ENCODE measurements at regions not wholly inside any gene's neighbourhood (a gene's known extent, or its start where the extent isn't known, plus 50 kb on each side); places are given as distances from the start of the nearest gene placed in this dataset.

GRCh38 chr9:89896806-89897340, 292.1 kb downstream of the GADD45G start:
- Histone ChIP-seq H3K4me1 (ENCODE audit: control insufficient read depth in 1 of 2, insufficient read depth in 2 of 2, low read length in 2 of 2) (no peaks in the 10 kb centered on the region), H4K20me1 (ENCODE audit: insufficient read depth, low read length) (no peaks in the 10 kb centered on the region), H2AFZ (ENCODE audit: insufficient read depth, low read depth, low read length, poor library complexity, severe bottlenecking) (no peak overlapping the region), H3K36me3 (replicated peaks in 1 of 2; ENCODE audit: control insufficient read depth in 1 of 2, insufficient read depth in 2 of 2, low read length in 2 of 2) (no peaks in the 10 kb centered on the region), H3K9me3 (replicated peaks in 1 of 2; ENCODE audit: control insufficient read depth in 1 of 2, insufficient read depth in 1 of 2, low read length in 2 of 2) (no peaks in the 10 kb centered on the region), H3K79me2 (ENCODE audit: insufficient read depth, low read length) (no peaks in the 10 kb centered on the region), H3K27me3 (ENCODE audit: control insufficient read depth in 2 of 2, insufficient read depth in 2 of 2, low read length in 2 of 2) (no peaks in the 10 kb centered on the region), H3K27ac (ENCODE audit: low read depth in 1 of 2, low read length in 2 of 2) (no peak overlapping the region), H3K9ac (ENCODE audit: insufficient read depth, low read length, poor library complexity, severe bottlenecking) (no peak overlapping the region), H3K4me3 (replicated peaks in 1 of 3; ENCODE audit: low read depth in 2 of 3, low read length in 3 of 3) (no peak overlapping the region), H3K4me2 (replicated peaks; ENCODE audit: extremely low read depth, low read length, poor library complexity, severe bottlenecking) (no peak overlapping the region)
- no peak overlapping the region for H3K4me3 Mint-ChIP-seq
- no peak overlapping the region for H3K27ac Mint-ChIP-seq
- no CpG with 5 or more reads among the region's 5 CpGs for WGBS (ENCODE audit: insufficient coverage)
- no peak for DNase-seq
- TF ChIP-seq CTCF (IDR thresholded peaks at IDR 0.05) = no peak
- H3K36me3 Mint-ChIP-seq = no peaks in the 10 kb centered on the region
- no peaks in the 10 kb centered on the region for H3K9me3 Mint-ChIP-seq
- peaks cover 6% of the 10 kb centered on the region for H3K4me1 Mint-ChIP-seq
- intact Hi-C loops (cut with micrococcal nuclease) = no loop called here
- peaks cover 4 to 10% (median 5%) of the 10 kb centered on the region in 3 donors for H3K27me3 Mint-ChIP-seq (ENCODE audit: low read depth in 3 of 3)

DNA sequence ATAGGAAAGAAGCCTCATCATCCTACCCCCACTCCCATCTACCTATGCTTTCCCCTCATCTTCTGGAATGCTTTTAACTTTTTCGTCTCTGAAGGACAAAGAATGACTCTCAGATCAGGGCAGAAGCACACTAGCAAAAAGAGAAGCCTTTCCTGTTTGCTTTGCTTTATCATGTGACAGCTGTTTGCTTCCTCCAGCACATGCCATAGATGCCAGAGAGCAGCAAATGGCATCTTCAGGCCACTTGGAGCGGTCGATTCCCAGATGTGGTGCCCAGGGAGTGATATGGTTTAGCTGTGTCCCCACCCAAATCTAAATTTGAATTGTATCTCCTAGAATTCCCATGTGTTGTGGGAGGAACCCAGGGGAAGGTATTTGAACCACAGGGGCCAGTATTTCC, 294.8 kb downstream of the GADD45G start:
- Mint-ChIP-seq H3K27ac (peak overlapping the region in 1 of 7 donors; percentile 75), H3K27me3 (ENCODE audit: low read depth in 3 of 3) (peaks cover 10 to 14% (median 11%) of the 10 kb centered on the region in 3 donors), H3K4me1 (peaks cover 6% of the 10 kb centered on the region), H3K4me3 (no peak overlapping the region), H3K36me3 (no peaks in the 10 kb centered on the region), H3K9me3 (no peaks in the 10 kb centered on the region)
- DNase-seq = no peak
- no peaks in the 10 kb centered on the region for H4K20me1 ChIP-seq (ENCODE audit: insufficient read depth, low read length)
- H3K4me1 ChIP-seq (ENCODE audit: control insufficient read depth in 1 of 2, insufficient read depth in 2 of 2, low read length in 2 of 2) = no peaks in the 10 kb centered on the region
- no peaks in the 10 kb centered on the region for H3K36me3 ChIP-seq (replicated peaks in 1 of 2; ENCODE audit: control insufficient read depth in 1 of 2, insufficient read depth in 2 of 2, low read length in 2 of 2)
- H3K79me2 ChIP-seq (ENCODE audit: insufficient read depth, low read length) = no peaks in the 10 kb centered on the region
- no peak overlapping the region for H3K9ac ChIP-seq (ENCODE audit: insufficient read depth, low read length, poor library complexity, severe bottlenecking)
- H3K9me3 ChIP-seq (replicated peaks in 1 of 2; ENCODE audit: control insufficient read depth in 1 of 2, insufficient read depth in 1 of 2, low read length in 2 of 2) = no peaks in the 10 kb centered on the region
- 83% methylated on average over 1 of the region's 3 CpGs for WGBS (ENCODE audit: insufficient coverage)
- H3K27me3 ChIP-seq (ENCODE audit: control insufficient read depth in 2 of 2, insufficient read depth in 2 of 2, low read length in 2 of 2) = no peaks in the 10 kb centered on the region
- no peak for TF ChIP-seq CTCF (IDR thresholded peaks at IDR 0.05)
- H3K4me3 ChIP-seq (replicated peaks in 1 of 3; ENCODE audit: low read depth in 2 of 3, low read length in 3 of 3) = no peak overlapping the region
- no peak overlapping the region for H3K27ac ChIP-seq (ENCODE audit: low read depth in 1 of 2, low read length in 2 of 2)
- H3K4me2 ChIP-seq (replicated peaks; ENCODE audit: extremely low read depth, low read length, poor library complexity, severe bottlenecking) = no peak overlapping the region
- intact Hi-C loops (cut with micrococcal nuclease) = no loop called here
- no peak overlapping the region for H2AFZ ChIP-seq (ENCODE audit: insufficient read depth, low read depth, low read length, poor library complexity, severe bottlenecking)
